ENCODE measurements at regions not wholly inside any gene's neighbourhood (a gene's known extent, or its start where the extent isn't known, plus 50 kb on each side); places are given as distances from the start of the nearest gene placed in this dataset.

- Histone ChIP-seq H3K9me3 (no peaks in the 10 kb centered on the region), H3K4me1 (no peaks in the 10 kb centered on the region), H3K27ac (no peak overlapping the region), H3K36me3 (no peaks in the 10 kb centered on the region), H3K4me3 (no peak overlapping the region), H3K27me3 (no peaks in the 10 kb centered on the region)
- no peak for TF ChIP-seq POLR2AphosphoS5 (IDR thresholded peaks at IDR 0.05)
- no peak for TF ChIP-seq EP300 (IDR thresholded peaks at IDR 0.05)
- no peak for TF ChIP-seq POLR2A (IDR thresholded peaks at IDR 0.05)
- TF ChIP-seq CTCF (IDR thresholded peaks at IDR 0.05) = no peak
- DNase-seq (no peak), ATAC-seq (ENCODE audit: low FRiP score in 2 of 2) (no peak)
- 68 to 76% methylated on average over 2 of the region's 2 CpGs for WGBS, 2 donors
Observed at GRCh38 chr7:8809320-8809719, 375.9 kb downstream of the NXPH1 start.

GRCh38 chr7:8817448-8818036, 384.1 kb downstream of the NXPH1 start:
- TF ChIP-seq CTCF (IDR thresholded peaks at IDR 0.05) (no peak), POLR2A (IDR thresholded peaks at IDR 0.05) (no peak), EP300 (IDR thresholded peaks at IDR 0.05) (no peak), POLR2AphosphoS5 (IDR thresholded peaks at IDR 0.05) (no peak)
- no peak for DNase-seq
- Histone ChIP-seq H3K27ac (no peak overlapping the region), H3K4me1 (no peaks in the 10 kb centered on the region), H3K27me3 (no peaks in the 10 kb centered on the region), H3K36me3 (no peaks in the 10 kb centered on the region), H3K9me3 (no peaks in the 10 kb centered on the region), H3K4me3 (no peak overlapping the region)
- 34 to 37% methylated on average over 3 of the region's 3 CpGs for WGBS, 2 donors
- ATAC-seq (ENCODE audit: low FRiP score in 2 of 2) = no peak

- TF ChIP-seq POLR2AphosphoS5 (IDR thresholded peaks at IDR 0.05) = no peak
- no peak for TF ChIP-seq CTCF (IDR thresholded peaks at IDR 0.05)
- TF ChIP-seq POLR2A (IDR thresholded peaks at IDR 0.05) = no peak
- no peak for TF ChIP-seq EP300 (IDR thresholded peaks at IDR 0.05)
- ATAC-seq (ENCODE audit: low FRiP score in 2 of 2) = no peak
- H3K4me1 ChIP-seq = no peaks in the 10 kb centered on the region
- H3K4me3 ChIP-seq = no peak overlapping the region
- no peak for DNase-seq
- no peaks in the 10 kb centered on the region for H3K9me3 ChIP-seq
- H3K27ac ChIP-seq = no peak overlapping the region
- H3K27me3 ChIP-seq = no peaks in the 10 kb centered on the region
- WGBS, 2 donors = 91 to 92% methylated on average over 2 of the region's 2 CpGs
- H3K36me3 ChIP-seq = no peaks in the 10 kb centered on the region
Observed at GRCh38 chr7:8818406-8818805, 385.0 kb downstream of the NXPH1 start.

GRCh38 chr7:8822595-8822994, 389.2 kb downstream of the NXPH1 start:
- 64 to 69% methylated on average over 2 of the region's 2 CpGs for WGBS, 2 donors
- H3K27ac ChIP-seq = no peak overlapping the region
- ATAC-seq (ENCODE audit: low FRiP score in 2 of 2) = no peak

More at GRCh38 chr7:8822595-8822994, 389.2 kb downstream of the NXPH1 start:
- H3K27me3 ChIP-seq = no peaks in the 10 kb centered on the region
- TF ChIP-seq POLR2A (IDR thresholded peaks at IDR 0.05) (no peak), POLR2AphosphoS5 (IDR thresholded peaks at IDR 0.05) (no peak), EP300 (IDR thresholded peaks at IDR 0.05) (no peak), CTCF (IDR thresholded peaks at IDR 0.05) (no peak)
- H3K4me3 ChIP-seq = no peak overlapping the region
- no peaks in the 10 kb centered on the region for H3K9me3 ChIP-seq
- H3K36me3 ChIP-seq = no peaks in the 10 kb centered on the region
- DNase-seq = no peak
- H3K4me1 ChIP-seq = no peaks in the 10 kb centered on the region

Data from upper lobe of left lung (tissue), 6 donors.